K562 (cell line): ENCODE measurements at regions not wholly inside any gene's neighbourhood (a gene's known extent, or its start where the extent isn't known, plus 50 kb on each side); places are given as distances from the start of the nearest gene placed in this dataset.

Source experiments
- ARID2 ChIP-seq: fragments of 450-650 bp; IDR thresholded peaks from 2 replicates; pipeline ENCODE4 v1.6.1; 2017; ENCODE audit warnings: antibody characterized with exemption, mild to moderate bottlenecking
- CCNT2 ChIP-seq: IDR thresholded peaks from 2 replicates; pipeline ENCODE4 v1.6.1; 2011; ENCODE audit warnings: borderline replicate concordance, low read depth, mild to moderate bottlenecking, moderate library complexity, mixed read lengths, low read length; ENCODE audit not compliant: insufficient read length; ENCODE audit errors: extremely low read depth
- CHD1 ChIP-seq: fragments of 200-600 bp; sonication (generic); IDR thresholded peaks from one replicate; pipeline ENCODE4 v1.6.1; 2012; ENCODE audit warnings: mild to moderate bottlenecking, moderate library complexity, low read length, inconsistent platforms
- DDX20 ChIP-seq: fragments of 450-650 bp; IDR thresholded peaks from 2 replicates; pipeline ENCODE4 v1.6.1; 2016; ENCODE audit warnings: missing genetic modification characterization, low read depth, mild to moderate bottlenecking, missing compliant biosample characterization, moderate library complexity
- EGR1 ChIP-seq: fragments of 450-650 bp; conservative IDR thresholded peaks from 2 replicates; pipeline ENCODE4 v1.6.1; 2017; ENCODE audit warnings: mild to moderate bottlenecking
- ELF4 ChIP-seq: fragments of 450-650 bp; formaldehyde crosslinking; IDR thresholded peaks from 2 replicates; pipeline ENCODE4 v1.4.0; 2022; ENCODE audit warnings: missing genetic modification characterization
- KDM2B ChIP-seq: fragments of 250-450 bp; sonication (Bioruptor Pico); IDR thresholded peaks from 2 replicates; pipeline ENCODE4 v1.8.0; 2021; ENCODE audit warnings: mild to moderate bottlenecking, moderate library complexity
- PTTG1 ChIP-seq: fragments of 450-650 bp; IDR thresholded peaks from 2 replicates; pipeline ENCODE4 v1.6.1; 2016; ENCODE audit warnings: low read depth, mild to moderate bottlenecking, missing genetic modification characterization, missing compliant biosample characterization
- STAT5B ChIP-seq: fragments of 250-450 bp; sonication (Bioruptor Pico); IDR thresholded peaks from 2 replicates; pipeline ENCODE4 v1.8.0; 2021; ENCODE audit warnings: mild to moderate bottlenecking, inconsistent platforms
- TAF1 ChIP-seq: IDR thresholded peaks from 2 replicates; pipeline ENCODE4 v1.6.1; 2011; ENCODE audit warnings: mild to moderate bottlenecking, low read length, moderate library complexity; ENCODE audit not compliant: insufficient read depth, control insufficient read depth, severe bottlenecking; ENCODE audit errors: extremely low read depth
- TAF7 ChIP-seq: fragments of 450-650 bp; IDR thresholded peaks from 2 replicates; pipeline ENCODE4 v1.6.1; 2016; ENCODE audit warnings: missing genetic modification characterization, missing compliant biosample characterization
- ZNF3 ChIP-seq: fragments of 250-450 bp; sonication (Bioruptor Pico); IDR thresholded peaks from 2 replicates; pipeline ENCODE4 v1.5.0; 2021; ENCODE audit warnings: mild to moderate bottlenecking, moderate library complexity
- ZNF644 ChIP-seq: fragments of 200-800 bp; sonication (Bioruptor generic); IDR thresholded peaks from 2 replicates; pipeline ENCODE4 v1.6.1; 2016; ENCODE audit warnings: low read depth, missing genetic modification characterization, missing compliant biosample characterization
- TF ChIP-seq, protein P1 (sequence below): sonication (generic); formaldehyde crosslinking; IDR thresholded peaks from 2 replicates; pipeline ENCODE4 v1.8.1; 2022; ENCODE audit warnings: missing genetic modification reagents
- TF ChIP-seq, protein P2 (sequence below), 2 experiments: fragments of 450-650 bp; formaldehyde crosslinking in 1 of 2; IDR thresholded peaks; 2 replicates each; pipeline versions ENCODE4 v1.4.0 to v1.6.1; 2014 to 2020; ENCODE audit warnings: mild to moderate bottlenecking in 2 of 2, borderline replicate concordance in 1 of 2, low read depth in 1 of 2

- TF ChIP-seq, protein P1, sequence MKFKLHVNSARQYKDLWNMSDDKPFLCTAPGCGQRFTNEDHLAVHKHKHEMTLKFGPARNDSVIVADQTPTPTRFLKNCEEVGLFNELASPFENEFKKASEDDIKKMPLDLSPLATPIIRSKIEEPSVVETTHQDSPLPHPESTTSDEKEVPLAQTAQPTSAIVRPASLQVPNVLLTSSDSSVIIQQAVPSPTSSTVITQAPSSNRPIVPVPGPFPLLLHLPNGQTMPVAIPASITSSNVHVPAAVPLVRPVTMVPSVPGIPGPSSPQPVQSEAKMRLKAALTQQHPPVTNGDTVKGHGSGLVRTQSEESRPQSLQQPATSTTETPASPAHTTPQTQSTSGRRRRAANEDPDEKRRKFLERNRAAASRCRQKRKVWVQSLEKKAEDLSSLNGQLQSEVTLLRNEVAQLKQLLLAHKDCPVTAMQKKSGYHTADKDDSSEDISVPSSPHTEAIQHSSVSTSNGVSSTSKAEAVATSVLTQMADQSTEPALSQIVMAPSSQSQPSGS = no peak
- TF ChIP-seq ELF4 = no peak
- TF ChIP-seq STAT5B (CRISPR knock-in tag) = no peak
- TF ChIP-seq ARID2 = no peak
- TF ChIP-seq CHD1 = no peak
- TF ChIP-seq CCNT2 = no peak
- no peak for TF ChIP-seq KDM2B
- TF ChIP-seq, protein P2, sequence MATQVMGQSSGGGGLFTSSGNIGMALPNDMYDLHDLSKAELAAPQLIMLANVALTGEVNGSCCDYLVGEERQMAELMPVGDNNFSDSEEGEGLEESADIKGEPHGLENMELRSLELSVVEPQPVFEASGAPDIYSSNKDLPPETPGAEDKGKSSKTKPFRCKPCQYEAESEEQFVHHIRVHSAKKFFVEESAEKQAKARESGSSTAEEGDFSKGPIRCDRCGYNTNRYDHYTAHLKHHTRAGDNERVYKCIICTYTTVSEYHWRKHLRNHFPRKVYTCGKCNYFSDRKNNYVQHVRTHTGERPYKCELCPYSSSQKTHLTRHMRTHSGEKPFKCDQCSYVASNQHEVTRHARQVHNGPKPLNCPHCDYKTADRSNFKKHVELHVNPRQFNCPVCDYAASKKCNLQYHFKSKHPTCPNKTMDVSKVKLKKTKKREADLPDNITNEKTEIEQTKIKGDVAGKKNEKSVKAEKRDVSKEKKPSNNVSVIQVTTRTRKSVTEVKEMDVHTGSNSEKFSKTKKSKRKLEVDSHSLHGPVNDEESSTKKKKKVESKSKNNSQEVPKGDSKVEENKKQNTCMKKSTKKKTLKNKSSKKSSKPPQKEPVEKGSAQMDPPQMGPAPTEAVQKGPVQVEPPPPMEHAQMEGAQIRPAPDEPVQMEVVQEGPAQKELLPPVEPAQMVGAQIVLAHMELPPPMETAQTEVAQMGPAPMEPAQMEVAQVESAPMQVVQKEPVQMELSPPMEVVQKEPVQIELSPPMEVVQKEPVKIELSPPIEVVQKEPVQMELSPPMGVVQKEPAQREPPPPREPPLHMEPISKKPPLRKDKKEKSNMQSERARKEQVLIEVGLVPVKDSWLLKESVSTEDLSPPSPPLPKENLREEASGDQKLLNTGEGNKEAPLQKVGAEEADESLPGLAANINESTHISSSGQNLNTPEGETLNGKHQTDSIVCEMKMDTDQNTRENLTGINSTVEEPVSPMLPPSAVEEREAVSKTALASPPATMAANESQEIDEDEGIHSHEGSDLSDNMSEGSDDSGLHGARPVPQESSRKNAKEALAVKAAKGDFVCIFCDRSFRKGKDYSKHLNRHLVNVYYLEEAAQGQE (IDR thresholded peaks at IDR 0.05; ENCODE audit: borderline replicate concordance) = peak; percentile 71; the same call in 1 of the 2 replicates
- TF ChIP-seq, protein P2 (CRISPR knock-in tag; IDR thresholded peaks at IDR 0.05; ENCODE audit: low read depth) = no peak
- no peak for TF ChIP-seq PTTG1
- TF ChIP-seq TAF7 (tag) = no peak
- TF ChIP-seq EGR1 = no peak
- TF ChIP-seq DDX20 = no peak
- no peak for TF ChIP-seq TAF1
- no peak for TF ChIP-seq ZNF644 (tag)
- TF ChIP-seq ZNF3 (CRISPR knock-in tag) = no peak
Observed at GRCh38 chr16:66270333-66270927, 96.1 kb upstream of the CDH5 start (continued).
